ENCODE measurements at regions not wholly inside any gene's neighbourhood (a gene's known extent, or its start where the extent isn't known, plus 50 kb on each side); places are given as distances from the start of the nearest gene placed in this dataset.

DNA sequence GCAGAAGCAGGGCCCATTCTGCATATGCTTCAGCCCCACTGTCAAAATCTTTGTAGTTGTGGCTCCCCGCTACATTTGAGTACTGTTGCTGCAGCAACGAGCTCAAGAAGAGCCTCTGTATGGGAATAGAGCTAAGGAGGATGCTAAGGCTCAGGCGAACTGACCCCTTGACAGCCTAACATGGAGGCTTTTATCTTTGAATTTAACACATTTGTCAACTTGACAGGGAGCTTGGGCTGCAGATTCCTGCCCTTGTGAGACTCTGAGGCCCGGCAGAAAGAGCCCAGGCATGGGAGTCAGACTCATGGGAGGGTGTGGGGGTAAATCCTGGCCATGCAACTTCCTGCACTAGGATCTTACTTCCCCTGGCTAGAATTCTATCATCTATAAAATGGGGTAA lies 278.7 kb upstream of the CITED2 start:
- in situ Hi-C loops (cut with MboI; ENCODE audit: low sequenced_read_pairs): no loop called here

DNA sequence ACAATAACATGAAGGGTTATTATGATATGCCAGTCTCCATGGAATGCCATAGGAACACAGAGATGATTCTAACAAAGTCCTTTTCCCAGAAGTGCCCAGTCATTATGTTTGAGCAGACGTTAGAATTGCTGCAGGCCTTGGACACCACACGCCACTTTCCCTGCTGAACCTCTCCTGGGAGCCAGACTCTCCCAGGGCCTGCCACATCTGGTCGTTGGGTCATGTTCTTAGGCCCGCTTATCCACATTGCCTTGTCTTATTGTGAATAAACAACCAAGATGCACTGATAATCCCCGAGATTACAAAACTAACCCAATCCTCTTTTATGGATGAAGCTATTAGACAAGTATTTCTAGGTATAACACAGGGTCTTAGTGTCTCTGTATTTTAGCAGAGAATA lies 276.5 kb upstream of the CITED2 start:
- in situ Hi-C loops (cut with MboI; ENCODE audit: low sequenced_read_pairs): no loop called here

DNA sequence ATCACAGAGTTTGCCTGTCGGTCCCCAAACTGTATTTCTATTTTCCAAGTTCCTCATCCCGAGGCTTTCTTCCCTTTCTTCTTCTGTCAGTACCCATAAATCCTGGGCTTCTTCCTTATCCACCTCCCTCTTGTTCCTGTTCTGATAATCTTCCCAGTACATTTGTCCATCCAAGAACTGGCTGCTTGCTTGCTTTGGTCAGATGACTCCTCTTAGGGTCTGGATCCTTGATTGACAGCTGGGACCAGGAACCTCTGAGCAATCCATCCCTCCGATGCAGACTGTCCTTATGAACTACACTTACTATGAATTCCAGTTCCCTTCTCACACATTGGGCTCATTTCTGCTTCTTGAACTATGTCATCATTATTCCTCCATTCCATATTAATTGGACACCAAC lies 275.3 kb upstream of the CITED2 start:
- in situ Hi-C loops (cut with MboI; ENCODE audit: low sequenced_read_pairs): loop anchor here (25.0 kb wide), 1 partner anchor 262 kb away; no protein-coding TSS in a partner anchor

- in situ Hi-C loops (cut with MboI; ENCODE audit: low sequenced_read_pairs): loop anchor here (25.0 kb wide), 1 partner anchor 262 kb away; no protein-coding TSS in a partner anchor
Observed at GRCh38 chr6:139649128-139649527, 274.7 kb upstream of the CITED2 start.

GRCh38 chr6:139648430-139649000 lies 274.1 kb upstream of the CITED2 start:
- in situ Hi-C loops (cut with MboI; ENCODE audit: low sequenced_read_pairs): loop anchor here (25.0 kb wide), 1 partner anchor 261 kb away; no protein-coding TSS in a partner anchor

GRCh38 chr6:139647841-139648240 lies 273.4 kb upstream of the CITED2 start:
- in situ Hi-C loops (cut with MboI; ENCODE audit: low sequenced_read_pairs): loop anchor here (25.0 kb wide), 1 partner anchor 261 kb away; no protein-coding TSS in a partner anchor

DNA sequence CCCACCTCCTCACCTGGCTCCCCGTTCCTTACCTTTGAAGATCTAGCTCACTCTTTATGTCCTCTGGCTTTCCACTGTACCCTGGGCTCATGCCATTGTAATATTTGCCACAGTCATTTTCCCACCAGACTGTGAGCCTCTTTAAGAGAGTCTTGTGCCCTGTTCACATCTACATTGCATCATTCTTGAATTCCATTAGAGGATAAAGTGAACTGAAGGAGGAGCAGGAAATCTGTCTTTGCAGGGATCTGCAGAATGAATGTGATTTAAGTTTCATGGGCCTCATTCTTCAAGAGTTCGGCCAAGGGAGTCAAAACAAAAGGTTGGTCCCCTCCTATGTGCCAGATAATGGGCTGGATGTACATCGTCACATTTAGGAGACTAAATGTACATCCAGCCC lies 272.6 kb upstream of the CITED2 start:
- in situ Hi-C loops (cut with MboI; ENCODE audit: low sequenced_read_pairs): loop anchor here (25.0 kb wide), 1 partner anchor 260 kb away; no protein-coding TSS in a partner anchor

- in situ Hi-C loops (cut with MboI; ENCODE audit: low sequenced_read_pairs): loop anchor here (25.0 kb wide), 1 partner anchor 258 kb away; no protein-coding TSS in a partner anchor
Observed at GRCh38 chr6:139644821-139645220, 270.4 kb upstream of the CITED2 start.

DNA sequence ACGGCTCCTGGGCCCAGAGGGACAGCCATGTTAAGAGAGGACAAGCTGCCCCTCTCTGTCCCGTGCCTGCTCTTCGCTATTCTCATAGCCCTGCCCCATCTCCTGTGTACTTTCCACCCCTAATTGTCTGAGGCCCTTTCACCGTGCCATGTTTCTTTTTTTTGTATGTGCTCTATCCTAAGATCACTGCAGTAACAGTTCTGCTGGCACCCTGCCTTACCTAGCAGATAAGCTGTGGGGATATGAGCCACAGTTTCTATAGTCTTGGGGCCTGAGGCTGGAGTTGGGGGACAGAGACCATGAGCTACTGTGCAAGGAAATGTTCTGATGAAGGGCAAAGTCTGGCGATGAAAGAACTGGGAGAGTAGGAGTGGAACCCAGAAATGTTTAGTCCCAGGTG lies 269.5 kb upstream of the CITED2 start:
- in situ Hi-C loops (cut with MboI; ENCODE audit: low sequenced_read_pairs): loop anchor here (25.0 kb wide), 1 partner anchor 257 kb away; no protein-coding TSS in a partner anchor

- in situ Hi-C loops (cut with MboI; ENCODE audit: low sequenced_read_pairs): loop anchor here (25.0 kb wide), 1 partner anchor 255 kb away; no protein-coding TSS in a partner anchor
Observed at GRCh38 chr6:139642346-139642745, 267.9 kb upstream of the CITED2 start.

- in situ Hi-C loops (cut with MboI; ENCODE audit: low sequenced_read_pairs): loop anchor here (25.0 kb wide), 1 partner anchor 254 kb away; no protein-coding TSS in a partner anchor
Observed at GRCh38 chr6:139641376-139641775, 266.9 kb upstream of the CITED2 start.

GRCh38 chr6:139640921-139641320 lies 266.5 kb upstream of the CITED2 start:
- in situ Hi-C loops (cut with MboI; ENCODE audit: low sequenced_read_pairs): loop anchor here (25.0 kb wide), 1 partner anchor 254 kb away; no protein-coding TSS in a partner anchor

- in situ Hi-C loops (cut with MboI; ENCODE audit: low sequenced_read_pairs): loop anchor here (25.0 kb wide), 1 partner anchor 253 kb away; no protein-coding TSS in a partner anchor
Observed at GRCh38 chr6:139640448-139640847, 266.0 kb upstream of the CITED2 start.

GRCh38 chr6:139639507-139639906 lies 265.1 kb upstream of the CITED2 start:
- in situ Hi-C loops (cut with MboI; ENCODE audit: low sequenced_read_pairs): loop anchor here (25.0 kb wide), 1 partner anchor 252 kb away; no protein-coding TSS in a partner anchor

GRCh38 chr6:139638179-139638941 lies 263.9 kb upstream of the CITED2 start:
- in situ Hi-C loops (cut with MboI; ENCODE audit: low sequenced_read_pairs): loop anchor here (25.0 kb wide), 1 partner anchor 251 kb away; no protein-coding TSS in a partner anchor

GRCh38 chr6:139637766-139638165 lies 263.3 kb upstream of the CITED2 start:
- in situ Hi-C loops (cut with MboI; ENCODE audit: low sequenced_read_pairs): loop anchor here (25.0 kb wide), 1 partner anchor 250 kb away; no protein-coding TSS in a partner anchor

- in situ Hi-C loops (cut with MboI; ENCODE audit: low sequenced_read_pairs): loop anchor here (25.0 kb wide), 1 partner anchor 249 kb away; no protein-coding TSS in a partner anchor
Observed at GRCh38 chr6:139636391-139636790, 261.9 kb upstream of the CITED2 start.

GRCh38 chr6:139635401-139636130 lies 261.1 kb upstream of the CITED2 start:
- in situ Hi-C loops (cut with MboI; ENCODE audit: low sequenced_read_pairs): loop anchor here (25.0 kb wide), 1 partner anchor 248 kb away; no protein-coding TSS in a partner anchor

- in situ Hi-C loops (cut with MboI; ENCODE audit: low sequenced_read_pairs): loop anchor here (25.0 kb wide), 1 partner anchor 246 kb away; no protein-coding TSS in a partner anchor
Observed at GRCh38 chr6:139632840-139633239, 258.4 kb upstream of the CITED2 start.

- in situ Hi-C loops (cut with MboI; ENCODE audit: low sequenced_read_pairs): loop anchor here (25.0 kb wide), 1 partner anchor 241 kb away; no protein-coding TSS in a partner anchor
Observed at GRCh38 chr6:139628270-139628669, 253.8 kb upstream of the CITED2 start.
